ENCODE measurements at regions not wholly inside any gene's neighbourhood (a gene's known extent, or its start where the extent isn't known, plus 50 kb on each side); places are given as distances from the start of the nearest gene placed in this dataset.

DNA sequence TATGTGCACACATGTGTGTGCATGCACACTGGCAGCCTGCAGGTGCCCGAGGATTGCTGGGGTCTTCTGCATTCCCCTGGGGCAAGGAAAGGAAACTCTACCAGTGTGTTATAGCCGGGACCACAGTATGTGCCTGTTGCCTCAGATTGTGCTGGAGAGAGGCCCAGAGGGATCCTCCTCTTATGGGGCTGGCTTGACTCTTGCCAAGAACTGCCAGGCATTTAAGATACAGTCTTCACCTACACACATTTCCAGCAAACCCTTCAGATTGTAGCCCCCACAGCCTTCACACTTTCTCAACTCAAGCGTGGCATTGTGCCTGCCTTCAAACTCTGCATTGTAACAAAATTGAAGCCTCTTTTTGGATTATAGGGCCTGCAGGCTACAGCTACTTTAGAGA lies 176.7 kb upstream of the DYRK2 start:
- TF ChIP-seq PPARA (CRISPR knock-in tag; IDR thresholded peaks at IDR 0.05; ENCODE audit: borderline replicate concordance) (no peak), ZNF70 (CRISPR knock-in tag; IDR thresholded peaks at IDR 0.05) (no peak), RARB (CRISPR knock-in tag; IDR thresholded peaks at IDR 0.05) (no peak), ISL1 (CRISPR knock-in tag; IDR thresholded peaks at IDR 0.05) (no peak), TCF4 (CRISPR knock-in tag; IDR thresholded peaks at IDR 0.05; ENCODE audit: borderline replicate concordance) (no peak), ZFP30 (CRISPR knock-in tag; IDR thresholded peaks at IDR 0.05) (no peak)
- no peak for ATAC-seq

DNA sequence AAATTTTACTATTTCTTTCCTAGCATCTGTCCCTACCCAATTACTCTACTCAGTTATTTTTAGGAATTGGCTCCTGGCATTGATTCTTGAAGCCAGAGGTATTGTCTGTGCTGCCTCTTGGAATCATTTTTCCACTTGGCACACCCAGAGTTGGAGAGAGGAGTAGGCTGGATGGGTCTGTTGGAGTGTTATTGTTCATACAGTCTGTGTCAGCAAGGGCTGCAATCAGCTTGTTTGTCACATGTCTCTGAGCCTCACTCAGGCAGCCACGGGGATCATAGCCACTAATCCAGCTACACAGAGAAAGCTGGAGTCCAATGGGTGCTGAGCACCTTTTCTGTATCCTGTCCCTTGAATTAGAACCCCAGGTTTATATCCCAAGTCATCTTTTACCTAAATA lies 176.0 kb upstream of the DYRK2 start:
- TF ChIP-seq ZNF70 (CRISPR knock-in tag; IDR thresholded peaks at IDR 0.05) (no peak), ARNTL (CRISPR knock-in tag; IDR thresholded peaks at IDR 0.05; ENCODE audit: borderline replicate concordance, low read depth) (no peak), GLIS3 (CRISPR knock-in tag; IDR thresholded peaks at IDR 0.05) (no peak), RARB (CRISPR knock-in tag; IDR thresholded peaks at IDR 0.05) (no peak), BACH2 (CRISPR knock-in tag; IDR thresholded peaks at IDR 0.05; ENCODE audit: borderline replicate concordance) (no peak), ISL1 (CRISPR knock-in tag; IDR thresholded peaks at IDR 0.05) (no peak), ZFP3 (CRISPR knock-in tag; IDR thresholded peaks at IDR 0.05) (no peak), TCF4 (CRISPR knock-in tag; IDR thresholded peaks at IDR 0.05; ENCODE audit: borderline replicate concordance) (no peak), SNAI2 (CRISPR knock-in tag; IDR thresholded peaks at IDR 0.05) (no peak), PPARA (CRISPR knock-in tag; IDR thresholded peaks at IDR 0.05; ENCODE audit: borderline replicate concordance) (no peak), ZNF8 (CRISPR knock-in tag; IDR thresholded peaks at IDR 0.05) (no peak), TOX (CRISPR knock-in tag; IDR thresholded peaks at IDR 0.05; ENCODE audit: borderline replicate concordance) (no peak)
- TF ChIP-seq, protein P1, sequence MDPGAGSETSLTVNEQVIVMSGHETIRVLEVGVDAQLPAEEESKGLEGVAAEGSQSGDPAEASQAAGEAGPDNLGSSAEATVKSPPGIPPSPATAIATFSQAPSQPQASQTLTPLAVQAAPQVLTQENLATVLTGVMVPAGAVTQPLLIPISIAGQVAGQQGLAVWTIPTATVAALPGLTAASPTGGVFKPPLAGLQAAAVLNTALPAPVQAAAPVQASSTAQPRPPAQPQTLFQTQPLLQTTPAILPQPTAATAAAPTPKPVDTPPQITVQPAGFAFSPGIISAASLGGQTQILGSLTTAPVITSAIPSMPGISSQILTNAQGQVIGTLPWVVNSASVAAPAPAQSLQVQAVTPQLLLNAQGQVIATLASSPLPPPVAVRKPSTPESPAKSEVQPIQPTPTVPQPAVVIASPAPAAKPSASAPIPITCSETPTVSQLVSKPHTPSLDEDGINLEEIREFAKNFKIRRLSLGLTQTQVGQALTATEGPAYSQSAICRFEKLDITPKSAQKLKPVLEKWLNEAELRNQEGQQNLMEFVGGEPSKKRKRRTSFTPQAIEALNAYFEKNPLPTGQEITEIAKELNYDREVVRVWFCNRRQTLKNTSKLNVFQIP (CRISPR knock-in tag; IDR thresholded peaks at IDR 0.05; ENCODE audit: borderline replicate concordance, low read depth) = no peak
- TF ChIP-seq, protein P2, sequence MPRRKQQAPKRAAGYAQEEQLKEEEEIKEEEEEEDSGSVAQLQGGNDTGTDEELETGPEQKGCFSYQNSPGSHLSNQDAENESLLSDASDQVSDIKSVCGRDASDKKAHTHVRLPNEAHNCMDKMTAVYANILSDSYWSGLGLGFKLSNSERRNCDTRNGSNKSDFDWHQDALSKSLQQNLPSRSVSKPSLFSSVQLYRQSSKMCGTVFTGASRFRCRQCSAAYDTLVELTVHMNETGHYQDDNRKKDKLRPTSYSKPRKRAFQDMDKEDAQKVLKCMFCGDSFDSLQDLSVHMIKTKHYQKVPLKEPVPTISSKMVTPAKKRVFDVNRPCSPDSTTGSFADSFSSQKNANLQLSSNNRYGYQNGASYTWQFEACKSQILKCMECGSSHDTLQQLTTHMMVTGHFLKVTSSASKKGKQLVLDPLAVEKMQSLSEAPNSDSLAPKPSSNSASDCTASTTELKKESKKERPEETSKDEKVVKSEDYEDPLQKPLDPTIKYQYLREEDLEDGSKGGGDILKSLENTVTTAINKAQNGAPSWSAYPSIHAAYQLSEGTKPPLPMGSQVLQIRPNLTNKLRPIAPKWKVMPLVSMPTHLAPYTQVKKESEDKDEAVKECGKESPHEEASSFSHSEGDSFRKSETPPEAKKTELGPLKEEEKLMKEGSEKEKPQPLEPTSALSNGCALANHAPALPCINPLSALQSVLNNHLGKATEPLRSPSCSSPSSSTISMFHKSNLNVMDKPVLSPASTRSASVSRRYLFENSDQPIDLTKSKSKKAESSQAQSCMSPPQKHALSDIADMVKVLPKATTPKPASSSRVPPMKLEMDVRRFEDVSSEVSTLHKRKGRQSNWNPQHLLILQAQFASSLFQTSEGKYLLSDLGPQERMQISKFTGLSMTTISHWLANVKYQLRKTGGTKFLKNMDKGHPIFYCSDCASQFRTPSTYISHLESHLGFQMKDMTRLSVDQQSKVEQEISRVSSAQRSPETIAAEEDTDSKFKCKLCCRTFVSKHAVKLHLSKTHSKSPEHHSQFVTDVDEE (CRISPR knock-in tag; IDR thresholded peaks at IDR 0.05) = no peak
- TF ChIP-seq, protein P3, sequence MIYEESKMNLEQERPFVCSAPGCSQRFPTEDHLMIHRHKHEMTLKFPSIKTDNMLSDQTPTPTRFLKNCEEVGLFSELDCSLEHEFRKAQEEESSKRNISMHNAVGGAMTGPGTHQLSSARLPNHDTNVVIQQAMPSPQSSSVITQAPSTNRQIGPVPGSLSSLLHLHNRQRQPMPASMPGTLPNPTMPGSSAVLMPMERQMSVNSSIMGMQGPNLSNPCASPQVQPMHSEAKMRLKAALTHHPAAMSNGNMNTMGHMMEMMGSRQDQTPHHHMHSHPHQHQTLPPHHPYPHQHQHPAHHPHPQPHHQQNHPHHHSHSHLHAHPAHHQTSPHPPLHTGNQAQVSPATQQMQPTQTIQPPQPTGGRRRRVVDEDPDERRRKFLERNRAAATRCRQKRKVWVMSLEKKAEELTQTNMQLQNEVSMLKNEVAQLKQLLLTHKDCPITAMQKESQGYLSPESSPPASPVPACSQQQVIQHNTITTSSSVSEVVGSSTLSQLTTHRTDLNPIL (CRISPR knock-in tag; IDR thresholded peaks at IDR 0.05; ENCODE audit: low read depth) = no peak
- ATAC-seq = no peak

DNA sequence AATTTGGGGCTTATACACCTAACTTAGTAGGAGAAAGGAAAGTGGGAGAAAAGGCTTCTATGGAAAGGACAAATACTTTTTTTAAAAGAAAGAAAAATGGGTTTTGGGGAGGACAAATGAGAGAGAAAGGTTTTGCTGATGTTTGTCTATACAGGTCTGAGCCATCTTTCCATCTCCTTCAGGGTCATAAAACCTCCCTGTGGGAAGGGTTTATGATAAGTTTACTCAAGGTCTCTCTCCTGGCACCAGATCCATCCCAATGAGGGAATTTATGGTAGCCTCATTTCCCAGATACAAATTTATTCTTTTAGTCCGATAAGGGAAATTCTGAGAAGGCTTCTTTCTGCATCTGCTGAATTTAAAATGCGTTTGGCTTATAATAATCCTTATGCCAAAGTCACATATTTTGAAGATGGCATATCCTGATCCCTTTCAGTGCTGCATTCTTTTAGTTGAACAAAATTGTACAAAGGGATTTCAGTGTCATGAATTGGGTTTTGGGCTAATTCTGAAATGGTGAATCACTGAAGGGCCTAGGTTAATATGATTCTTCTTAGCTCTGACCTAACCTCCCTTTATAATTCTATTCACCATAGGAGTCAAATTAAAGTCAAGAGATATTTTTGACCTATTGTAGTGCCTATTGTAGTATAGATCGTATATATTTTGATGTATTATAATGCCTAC lies 173.5 kb upstream of the DYRK2 start:
- TF ChIP-seq, protein P2 (CRISPR knock-in tag; IDR thresholded peaks at IDR 0.05) = no peak
- TF ChIP-seq ZNF565 (CRISPR knock-in tag; conservative IDR thresholded peaks at IDR 0.05; ENCODE audit: low read depth) (no peak), PPARA (CRISPR knock-in tag; IDR thresholded peaks at IDR 0.05; ENCODE audit: borderline replicate concordance) (no peak)
- ATAC-seq = no peak

DNA sequence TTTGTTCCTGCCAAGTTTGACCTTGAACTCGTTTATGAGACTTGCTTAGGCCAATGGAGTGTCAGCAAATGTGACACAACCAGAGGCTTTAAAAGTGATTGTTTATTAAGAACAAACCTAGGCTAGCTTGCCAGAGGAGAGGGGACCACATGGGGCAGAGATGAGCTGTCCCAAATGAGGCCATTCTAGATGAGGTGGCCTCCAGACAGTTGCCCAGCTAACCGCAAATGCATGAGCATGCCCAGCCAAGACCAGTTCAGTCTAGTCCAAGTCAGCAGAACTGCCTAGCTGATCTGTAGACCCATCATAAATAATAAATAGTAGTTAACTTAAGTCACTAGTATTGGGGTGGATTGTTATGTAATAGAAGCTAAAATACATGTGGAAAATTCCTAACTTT lies 172.8 kb upstream of the DYRK2 start:
- no peak for TF ChIP-seq ZC3H10 (CRISPR knock-in tag; IDR thresholded peaks at IDR 0.05)
- TF ChIP-seq, protein P1 (CRISPR knock-in tag; IDR thresholded peaks at IDR 0.05; ENCODE audit: borderline replicate concordance, low read depth) = no peak
- TF ChIP-seq ZNF70 (CRISPR knock-in tag; IDR thresholded peaks at IDR 0.05) = no peak
- TF ChIP-seq ZFP3 (CRISPR knock-in tag; IDR thresholded peaks at IDR 0.05) = no peak
- no peak for TF ChIP-seq ZNF565 (CRISPR knock-in tag; conservative IDR thresholded peaks at IDR 0.05; ENCODE audit: low read depth)
- no peak for ATAC-seq

Measured in SK-N-SH treated with all-trans-retinoic acid at 6 μM for 48 hours (cell line).